Rectal smooth muscle tissue (tissue), 1 donor: ENCODE measurements at regions not wholly inside any gene's neighbourhood (a gene's known extent, or its start where the extent isn't known, plus 50 kb on each side); places are given as distances from the start of the nearest gene placed in this dataset.

Experiments used
- H3K27ac ChIP-seq: one replicate; pipeline ENCODE4 v1.7.0; 2013; ENCODE audit warnings: low read depth, low read length, inconsistent platforms
- H3K27me3 ChIP-seq: one replicate; pipeline ENCODE4 v1.7.0; 2013; ENCODE audit warnings: low read length; ENCODE audit not compliant: control insufficient read depth, insufficient read depth
- H3K36me3 ChIP-seq: one replicate; pipeline ENCODE4 v1.7.0; 2013; ENCODE audit warnings: low read length; ENCODE audit not compliant: control insufficient read depth, insufficient read depth
- H3K4me1 ChIP-seq: one replicate; pipeline ENCODE4 v1.7.0; 2013; ENCODE audit warnings: low read length; ENCODE audit not compliant: control insufficient read depth, insufficient read depth
- H3K4me3 ChIP-seq: one replicate; pipeline ENCODE4 v1.7.0; 2013; ENCODE audit warnings: low read length
- H3K9ac ChIP-seq: one replicate; pipeline ENCODE4 v1.7.0; 2013; ENCODE audit warnings: low read length

GRCh38 chr3:153330901-153331300 lies 168.9 kb downstream of the RAP2B start:
- Histone ChIP-seq H3K4me1 (no peaks in the 10 kb centered on the region), H3K27me3 (no peaks in the 10 kb centered on the region), H3K9ac (no peak overlapping the region), H3K36me3 (no peaks in the 10 kb centered on the region), H3K4me3 (no peak overlapping the region), H3K27ac (no peak overlapping the region)

- Histone ChIP-seq H3K36me3 (no peaks in the 10 kb centered on the region), H3K27me3 (no peaks in the 10 kb centered on the region), H3K4me1 (no peaks in the 10 kb centered on the region), H3K27ac (no peak overlapping the region), H3K9ac (no peak overlapping the region), H3K4me3 (no peak overlapping the region)
Measured at GRCh38 chr3:153331676-153332075, 169.7 kb downstream of the RAP2B start.

GRCh38 chr3:153334558-153334957 lies 172.5 kb downstream of the RAP2B start:
- Histone ChIP-seq H3K27ac (no peak overlapping the region), H3K27me3 (no peaks in the 10 kb centered on the region), H3K4me1 (no peaks in the 10 kb centered on the region), H3K4me3 (no peak overlapping the region), H3K36me3 (no peaks in the 10 kb centered on the region), H3K9ac (no peak overlapping the region)

GRCh38 chr3:153337369-153337768 lies 175.3 kb downstream of the RAP2B start:
- no peak overlapping the region for H3K9ac ChIP-seq
- H3K36me3 ChIP-seq, result no peaks in the 10 kb centered on the region
- H3K27ac ChIP-seq, result no peak overlapping the region

GRCh38 chr3:153338487-153338886 lies 176.5 kb downstream of the RAP2B start:
- Histone ChIP-seq H3K4me1 (no peaks in the 10 kb centered on the region), H3K27ac (no peak overlapping the region), H3K9ac (no peak overlapping the region), H3K4me3 (no peak overlapping the region), H3K36me3 (no peaks in the 10 kb centered on the region), H3K27me3 (no peaks in the 10 kb centered on the region)

More at GRCh38 chr3:153337369-153337768, 175.3 kb downstream of the RAP2B start:
- no peaks in the 10 kb centered on the region for H3K4me1 ChIP-seq
- H3K4me3 ChIP-seq, result no peak overlapping the region
- no peaks in the 10 kb centered on the region for H3K27me3 ChIP-seq

- no peak overlapping the region for H3K9ac ChIP-seq
- no peak overlapping the region for H3K4me3 ChIP-seq
- H3K4me1 ChIP-seq, result no peaks in the 10 kb centered on the region
- H3K27ac ChIP-seq, result no peak overlapping the region
- H3K36me3 ChIP-seq, result no peaks in the 10 kb centered on the region
- H3K27me3 ChIP-seq, result no peaks in the 10 kb centered on the region
Measured at GRCh38 chr3:153339065-153339464, 177.0 kb downstream of the RAP2B start.

GRCh38 chr3:153343988-153344782 lies 182.2 kb downstream of the RAP2B start:
- Histone ChIP-seq H3K27ac (no peak overlapping the region), H3K27me3 (no peaks in the 10 kb centered on the region), H3K4me3 (no peak overlapping the region), H3K36me3 (no peaks in the 10 kb centered on the region), H3K9ac (no peak overlapping the region), H3K4me1 (no peaks in the 10 kb centered on the region)

- Histone ChIP-seq H3K27me3 (no peaks in the 10 kb centered on the region), H3K4me3 (no peak overlapping the region), H3K4me1 (no peaks in the 10 kb centered on the region), H3K27ac (no peak overlapping the region), H3K36me3 (no peaks in the 10 kb centered on the region), H3K9ac (no peak overlapping the region)
Measured at GRCh38 chr3:153348457-153349107, 186.6 kb downstream of the RAP2B start.

GRCh38 chr3:153349108-153349499 lies 187.1 kb downstream of the RAP2B start:
- Histone ChIP-seq H3K27me3 (no peaks in the 10 kb centered on the region), H3K27ac (no peak overlapping the region), H3K4me1 (no peaks in the 10 kb centered on the region), H3K4me3 (no peak overlapping the region), H3K36me3 (no peaks in the 10 kb centered on the region), H3K9ac (no peak overlapping the region)

GRCh38 chr3:153350420-153350819 lies 188.4 kb downstream of the RAP2B start:
- H3K27me3 ChIP-seq, result no peaks in the 10 kb centered on the region
- H3K4me1 ChIP-seq, result no peaks in the 10 kb centered on the region
- no peaks in the 10 kb centered on the region for H3K36me3 ChIP-seq
- no peak overlapping the region for H3K27ac ChIP-seq
- H3K9ac ChIP-seq, result no peak overlapping the region
- H3K4me3 ChIP-seq, result no peak overlapping the region

GRCh38 chr3:153354641-153355040 lies 192.6 kb downstream of the RAP2B start:
- Histone ChIP-seq H3K27ac (no peak overlapping the region), H3K9ac (no peak overlapping the region), H3K4me3 (no peak overlapping the region), H3K4me1 (no peaks in the 10 kb centered on the region), H3K27me3 (no peaks in the 10 kb centered on the region), H3K36me3 (no peaks in the 10 kb centered on the region)

- Histone ChIP-seq H3K4me1 (no peaks in the 10 kb centered on the region), H3K9ac (no peak overlapping the region), H3K27ac (no peak overlapping the region), H3K27me3 (no peaks in the 10 kb centered on the region), H3K36me3 (no peaks in the 10 kb centered on the region), H3K4me3 (no peak overlapping the region)
Measured at GRCh38 chr3:153355559-153355958, 193.5 kb downstream of the RAP2B start.

- H3K36me3 ChIP-seq, result no peaks in the 10 kb centered on the region
- H3K27me3 ChIP-seq, result no peaks in the 10 kb centered on the region
- no peak overlapping the region for H3K9ac ChIP-seq
- no peak overlapping the region for H3K27ac ChIP-seq
- H3K4me1 ChIP-seq, result no peaks in the 10 kb centered on the region
- H3K4me3 ChIP-seq, result no peak overlapping the region
Measured at GRCh38 chr3:153356908-153357307, 194.9 kb downstream of the RAP2B start.
